DMS53 (cell line): ENCODE measurements at regions not wholly inside any gene's neighbourhood (a gene's known extent, or its start where the extent isn't known, plus 50 kb on each side); places are given as distances from the start of the nearest gene placed in this dataset.
A peak's percentile ranks its signal among the peaks of the same experiment; 100 is the strongest.

Source experiments
- DNase-seq: peaks from one replicate; lab custom pipeline; 2025; lab: John Stamatoyannopoulos, UW

DNA sequence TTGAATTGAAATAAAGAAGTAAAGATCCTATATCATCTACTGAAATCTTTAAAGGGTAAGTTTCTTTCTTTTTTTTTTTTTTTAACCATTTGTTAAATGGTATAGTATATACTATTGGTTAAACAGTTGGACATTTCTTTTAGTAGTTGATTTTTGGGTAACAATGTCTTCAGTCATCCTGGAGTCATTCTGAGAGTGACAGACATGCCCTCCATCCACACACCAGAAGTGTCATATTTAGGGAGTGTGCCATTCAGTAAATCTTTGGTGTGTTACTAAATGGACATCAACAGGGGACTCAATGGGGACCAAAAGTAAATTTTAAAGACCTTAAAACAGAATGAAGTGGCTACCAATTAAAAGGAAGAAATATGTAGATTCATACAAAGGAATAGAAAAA, 50.8 kb upstream of the SLC39A10 start:
- no peak for DNase-seq

DNA sequence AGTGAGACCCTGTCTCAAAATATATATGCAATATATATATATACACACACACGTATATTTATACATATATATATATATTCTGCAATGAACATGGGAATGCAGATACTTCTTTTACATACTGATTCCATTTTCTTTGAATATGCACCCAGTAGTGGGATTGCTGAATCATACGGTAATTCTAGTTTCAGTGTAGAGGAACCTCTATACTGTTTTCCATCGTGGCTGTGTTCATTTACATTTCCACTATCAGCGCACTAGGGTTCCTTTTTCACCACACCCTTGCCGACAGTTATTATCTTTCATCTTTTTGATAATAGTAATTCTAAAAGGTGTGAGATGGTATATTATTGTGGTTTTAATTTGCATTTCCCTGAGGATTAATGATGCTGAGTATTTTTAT, 52.3 kb upstream of the SLC39A10 start:
- no peak for DNase-seq

DNA sequence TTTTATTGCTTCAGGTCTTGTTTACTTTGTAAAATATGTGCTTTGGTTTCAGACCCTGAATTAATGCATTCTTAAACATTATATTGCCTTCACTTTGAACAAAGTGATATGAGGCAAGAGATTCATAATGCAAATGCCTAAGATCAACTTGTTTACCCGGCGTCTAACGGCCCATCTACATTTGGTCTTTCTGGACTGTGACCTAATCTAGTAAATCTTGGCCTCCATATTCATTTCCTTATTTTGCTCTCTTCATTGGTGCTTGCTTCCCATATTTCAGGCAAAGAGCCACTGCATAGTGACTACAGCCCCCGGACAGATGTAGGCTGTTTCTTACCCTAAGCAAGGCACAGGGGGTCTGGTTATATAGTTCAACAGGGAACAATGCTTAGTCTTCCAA, 53.0 kb upstream of the SLC39A10 start:
- no peak for DNase-seq

- no peak for DNase-seq
Measured at GRCh38 chr2:195603408-195603807, 53.6 kb upstream of the SLC39A10 start.

DNA sequence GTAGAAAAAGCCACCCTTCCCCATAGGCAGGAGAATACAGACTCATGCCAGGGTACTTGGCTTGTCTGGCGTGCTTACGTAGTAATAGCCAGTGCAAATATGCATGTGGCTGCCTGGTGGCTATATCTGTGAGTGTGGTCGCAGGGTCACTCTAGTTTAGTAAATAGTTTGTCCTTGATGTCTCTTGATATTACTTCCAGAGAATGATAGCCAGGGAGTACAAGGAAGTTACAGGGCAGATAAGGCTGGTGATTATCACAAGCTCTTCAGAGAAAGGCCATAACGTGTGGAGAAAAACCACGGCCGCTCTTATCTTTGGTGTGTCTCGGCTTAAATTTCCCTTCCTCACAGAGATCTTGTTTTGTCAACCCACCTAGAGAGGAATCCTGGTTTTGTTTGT, 54.3 kb upstream of the SLC39A10 start:
- DNase-seq, result no peak

GRCh38 chr2:195601361-195601760, 55.7 kb upstream of the SLC39A10 start:
- DNase-seq, result no peak

DNA sequence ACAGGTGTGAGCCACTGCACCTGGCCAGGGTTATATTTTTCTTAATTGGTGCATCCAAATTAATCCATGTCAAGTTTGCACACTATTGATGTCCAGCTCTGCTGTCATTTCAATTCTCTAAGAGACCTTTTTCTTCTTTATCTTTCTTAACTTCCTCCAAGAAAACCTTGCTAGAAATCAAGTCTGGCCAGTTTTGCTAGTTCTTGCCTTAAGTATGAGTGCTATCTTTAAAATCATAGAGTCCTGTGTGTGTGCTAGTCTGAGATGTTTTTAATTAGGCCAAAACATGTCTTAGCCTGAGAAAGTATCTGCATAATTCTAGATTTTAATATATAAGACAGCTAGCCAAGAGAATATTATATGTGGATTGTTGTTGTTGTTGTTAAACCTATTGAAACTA, 56.2 kb upstream of the SLC39A10 start:
- DNase-seq, result no peak

DNA sequence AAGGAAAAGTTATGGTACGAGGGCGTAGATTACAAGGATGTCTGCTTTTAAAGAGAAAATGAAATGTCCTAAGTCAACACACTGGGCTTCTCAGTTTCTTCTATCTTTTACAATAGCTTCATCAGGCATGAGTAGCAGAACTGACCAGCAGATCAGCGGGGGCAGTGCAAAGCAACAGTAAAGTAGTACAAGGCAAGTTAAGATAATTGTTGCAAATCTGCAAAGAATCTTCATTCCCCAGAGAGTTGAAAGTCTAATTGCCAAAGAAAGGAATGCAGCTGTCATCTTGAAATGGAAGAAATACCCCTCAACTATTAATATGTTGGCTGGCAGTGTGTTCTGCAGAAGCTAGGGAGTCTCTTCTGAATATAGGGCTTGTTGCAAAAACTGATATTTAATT, 60.2 kb upstream of the SLC39A10 start:
- DNase-seq, result no peak

GRCh38 chr2:195595825-195596224, 61.2 kb upstream of the SLC39A10 start:
- no peak for DNase-seq

DNA sequence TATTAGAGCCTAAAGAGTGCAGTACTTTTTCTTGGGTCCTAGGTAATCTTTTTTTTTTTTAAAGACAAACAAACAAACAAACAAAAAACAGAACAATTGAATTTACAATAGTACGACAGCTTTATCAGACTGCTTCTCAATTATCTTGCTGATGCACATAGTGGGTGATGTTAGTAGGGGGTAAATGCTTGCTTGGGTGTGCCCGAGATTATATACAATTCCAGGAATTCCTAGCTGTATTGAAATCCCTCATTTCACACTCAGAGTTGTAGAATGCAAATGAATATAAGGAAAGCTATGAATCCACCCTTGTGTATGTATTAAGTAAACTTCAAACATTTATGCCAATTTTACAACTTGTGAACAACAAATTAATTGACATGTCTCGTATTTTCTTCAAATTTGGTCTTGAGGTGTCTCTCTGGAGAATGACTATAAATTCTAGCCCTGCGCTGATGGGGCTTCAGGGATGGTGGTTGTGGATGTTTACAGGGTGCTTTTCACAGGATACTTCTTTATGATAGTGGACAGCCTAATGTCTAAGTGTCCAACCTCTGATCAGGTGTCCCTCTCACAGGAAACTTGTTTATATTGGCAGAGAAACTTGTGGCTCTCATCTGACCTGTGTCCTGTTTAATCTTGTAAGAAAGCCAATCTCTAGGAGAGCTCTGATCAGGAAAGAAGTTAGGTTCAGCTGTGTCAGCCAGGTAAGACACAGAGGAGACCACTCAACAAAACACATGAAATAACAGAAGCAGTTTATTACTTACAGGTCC, 61.9 kb upstream of the SLC39A10 start:
- DNase-seq, result no peak

DNA sequence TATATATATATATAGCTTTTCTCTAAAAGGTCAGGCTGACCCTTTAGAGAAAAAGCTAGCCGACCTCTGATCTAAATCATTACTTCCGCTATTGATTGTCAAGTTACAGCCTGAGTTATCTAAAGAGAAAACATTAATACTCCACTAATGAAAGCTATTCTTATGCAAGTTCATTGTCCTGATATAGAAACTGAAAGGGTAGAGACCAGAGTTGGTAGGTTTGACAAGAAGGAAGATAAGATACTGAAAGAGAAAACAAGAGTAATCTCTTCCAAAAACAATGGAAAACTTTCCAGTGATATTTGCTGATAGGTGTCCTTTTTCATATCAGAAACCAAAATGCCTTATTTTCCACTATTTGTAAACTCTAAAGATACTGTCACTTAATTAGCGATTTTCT, 62.8 kb upstream of the SLC39A10 start:
- no peak for DNase-seq

GRCh38 chr2:195592105-195592504, 64.9 kb upstream of the SLC39A10 start:
- DNase-seq, result no peak

DNA sequence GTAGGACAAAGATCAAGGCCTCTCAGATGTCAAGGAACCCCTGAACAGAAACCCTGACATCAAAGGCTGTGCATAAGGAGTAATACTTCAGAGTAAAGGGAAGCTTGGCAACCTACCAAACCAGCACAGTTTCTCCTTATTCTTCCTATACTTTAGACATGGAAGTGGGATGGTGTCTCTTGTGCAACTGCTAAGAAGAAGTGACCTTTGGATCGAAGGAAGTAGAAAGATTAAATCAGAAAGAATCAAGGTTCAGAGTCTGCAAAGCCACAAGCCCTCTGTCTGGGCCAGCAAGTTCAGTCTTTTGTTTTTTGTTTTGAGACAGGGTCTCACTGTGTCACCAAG, 66.2 kb upstream of the SLC39A10 start:
- DNase-seq, result no peak

DNA sequence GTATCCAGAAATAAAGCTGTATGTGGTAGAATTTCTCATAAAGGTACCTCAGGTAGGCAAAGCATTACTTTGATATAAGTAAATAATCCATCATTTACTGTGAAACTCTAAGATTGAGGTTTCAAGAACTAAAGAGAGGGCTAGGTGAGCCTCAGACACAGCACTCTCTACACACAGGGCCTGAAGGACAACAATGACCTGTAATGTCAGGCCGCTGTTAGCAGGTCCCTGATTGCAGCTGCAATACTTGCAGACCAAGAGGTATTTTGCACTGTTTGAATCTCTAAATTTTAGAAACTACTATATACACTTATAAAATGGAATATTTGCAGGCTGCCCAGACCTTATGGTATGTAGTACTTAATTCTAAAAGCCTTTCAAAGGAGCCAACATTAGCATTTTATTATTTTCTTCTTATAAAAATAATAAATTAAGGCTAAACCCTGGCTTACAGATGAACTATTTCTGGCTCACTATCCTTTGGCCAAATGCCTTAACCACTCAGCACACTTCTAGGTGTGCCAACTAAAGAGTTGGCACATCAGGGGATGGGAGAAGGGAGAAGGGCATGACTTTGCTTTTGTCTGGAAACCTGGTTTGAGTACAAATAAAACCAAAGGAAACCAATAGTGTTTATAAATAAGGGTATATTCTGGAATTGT, 66.7 kb upstream of the SLC39A10 start:
- no peak for DNase-seq

DNA sequence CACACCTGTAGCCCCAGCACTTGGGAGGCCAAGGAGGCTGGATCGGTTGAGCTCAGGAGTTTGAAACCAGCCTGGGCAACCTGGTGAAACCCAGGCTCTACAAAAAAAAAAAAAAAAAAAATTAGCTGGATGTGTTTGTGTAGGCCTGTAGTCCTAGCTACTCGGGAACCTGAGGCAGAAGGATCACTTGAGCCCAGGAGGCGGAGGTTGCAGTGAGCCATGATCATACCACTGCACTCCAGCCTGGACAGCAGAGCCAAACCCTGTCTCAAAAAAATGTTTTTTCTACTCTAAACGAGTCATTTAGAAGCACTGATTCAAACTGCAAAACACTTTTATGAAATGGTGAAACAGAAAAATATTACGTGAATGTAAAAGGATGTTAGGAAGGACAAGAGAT, 69.1 kb upstream of the SLC39A10 start:
- DNase-seq, result no peak

GRCh38 chr2:195586062-195586714, 70.8 kb upstream of the SLC39A10 start:
- no peak for DNase-seq

GRCh38 chr2:195582188-195582587, 74.8 kb upstream of the SLC39A10 start:
- DNase-seq, result no peak

- no peak for DNase-seq
Measured at GRCh38 chr2:195579776-195580555, 77.1 kb upstream of the SLC39A10 start.

GRCh38 chr2:195575879-195576401, 81.1 kb upstream of the SLC39A10 start:
- peak; percentile 47 for DNase-seq

- DNase-seq, result no peak
Measured at GRCh38 chr2:195575016-195575415, 82.0 kb upstream of the SLC39A10 start.

- no peak for DNase-seq
Measured at GRCh38 chr2:195574312-195574711, 82.7 kb upstream of the SLC39A10 start.
